Keratinocyte (primary cell): ENCODE measurements at regions not wholly inside any gene's neighbourhood (a gene's known extent, or its start where the extent isn't known, plus 50 kb on each side); places are given as distances from the start of the nearest gene placed in this dataset.

Experiments
- DNase-seq: peaks from one replicate; pipeline ENCODE4 v3.0.0-alpha.2; 2011; ENCODE audit warnings: low read depth, missing footprints, low spot score
- FAIRE-seq: peaks from 2 replicates; lab custom pipeline; 2011; peaks lifted over from hg19 to GRCh38; lab: Jason Lieb, UNC
- H2AFZ ChIP-seq: 2 replicates; pipeline ENCODE4 v1.6.0; 2012; ENCODE audit warnings: low read length, control low read depth, inconsistent platforms; ENCODE audit not compliant: control insufficient read depth
- H3K27ac ChIP-seq: 2 replicates; pipeline ENCODE4 v1.5.1; 2011; ENCODE audit warnings: low read length; ENCODE audit not compliant: control insufficient read depth, insufficient read depth
- H3K27me3 ChIP-seq: 3 replicates; pipeline ENCODE4 v1.6.0; 2011; ENCODE audit warnings: low read length; ENCODE audit not compliant: control insufficient read depth, insufficient read depth; ENCODE audit errors: extremely low read depth
- H3K36me3 ChIP-seq, 2 experiments: 2 replicates in 1 of 2; 3 replicates in 1 of 2; pipeline ENCODE4 v1.5.1; 2011; ENCODE audit warnings: low read length in 2 of 2, mild to moderate bottlenecking in 1 of 2; ENCODE audit not compliant: control insufficient read depth in 2 of 2, insufficient read depth in 2 of 2; ENCODE audit errors: extremely low read depth in 1 of 2
- H3K4me1 ChIP-seq: 3 replicates; pipeline ENCODE4 v1.5.1; 2011; ENCODE audit warnings: low read length; ENCODE audit not compliant: control insufficient read depth, insufficient read depth; ENCODE audit errors: extremely low read depth
- H3K4me2 ChIP-seq: 3 replicates; pipeline ENCODE4 v1.6.0; 2011; ENCODE audit warnings: low read depth, low read length; ENCODE audit not compliant: control insufficient read depth, insufficient read depth; ENCODE audit errors: extremely low read depth
- H3K4me3 ChIP-seq, 3 experiments: fragments of 200-600 bp in 1 of 3; sonication (generic) in 1 of 3; 2 replicates in 2 of 3; 3 replicates in 1 of 3; pipeline ENCODE4 v1.5.1; 2011 to 2016; ENCODE audit warnings: low read length in 3 of 3, mild to moderate bottlenecking in 3 of 3, control low read depth in 2 of 3, inconsistent platforms in 1 of 3, low read depth in 1 of 3, mixed read lengths in 1 of 3, mixed run types in 1 of 3, moderate library complexity in 1 of 3; ENCODE audit not compliant: control insufficient read depth in 2 of 3, insufficient read depth in 2 of 3; ENCODE audit errors: extremely low read depth in 1 of 3
- H3K79me2 ChIP-seq: 2 replicates; pipeline ENCODE4 v1.6.0; 2012; ENCODE audit warnings: low read length; ENCODE audit not compliant: control insufficient read depth, insufficient read depth
- H3K9ac ChIP-seq: 3 replicates; pipeline ENCODE4 v1.6.0; 2011; ENCODE audit warnings: low read length; ENCODE audit not compliant: control insufficient read depth, insufficient read depth; ENCODE audit errors: extremely low read depth
- H3K9me1 ChIP-seq: 3 replicates; pipeline ENCODE4 v1.6.0; 2011; ENCODE audit warnings: low read length; ENCODE audit not compliant: control insufficient read depth, insufficient read depth; ENCODE audit errors: extremely low read depth
- H3K9me3 ChIP-seq: 2 replicates; pipeline ENCODE4 v1.5.1; 2012; ENCODE audit warnings: low read depth, low read length; ENCODE audit not compliant: control insufficient read depth
- H4K20me1 ChIP-seq: 3 replicates; pipeline ENCODE4 v1.6.0; 2011; ENCODE audit warnings: low read length; ENCODE audit not compliant: control insufficient read depth, insufficient read depth; ENCODE audit errors: extremely low read depth
- CTCF ChIP-seq, 3 experiments: IDR thresholded peaks in 1 of 3; conservative IDR thresholded peaks in 1 of 3; optimal IDR thresholded peaks in 1 of 3; 2 replicates in 2 of 3; 3 replicates in 1 of 3; pipeline versions ENCODE3 to v1.5.1; 2011; ENCODE audit warnings: low read length in 3 of 3, mild to moderate bottlenecking in 3 of 3, moderate library complexity in 2 of 3, control low read depth in 1 of 3, inconsistent platforms in 1 of 3; ENCODE audit not compliant: insufficient read depth in 2 of 3; ENCODE audit errors: extremely low read depth in 1 of 3
- EZH2 ChIP-seq: IDR thresholded peaks from one replicate; pipeline ENCODE4 v1.6.1; 2012; ENCODE audit warnings: inconsistent platforms, mild to moderate bottlenecking, low read length, moderate library complexity
- dilution Hi-C: fragments of 300-500 bp; cut with MboI; formaldehyde crosslinking; loops from one replicate; pipeline ENCODE4 v1.7.0; 2020; ENCODE audit warnings: low sequenced_read_pairs; ENCODE audit not compliant: extremely low pct_ligation_motif_present

DNA sequence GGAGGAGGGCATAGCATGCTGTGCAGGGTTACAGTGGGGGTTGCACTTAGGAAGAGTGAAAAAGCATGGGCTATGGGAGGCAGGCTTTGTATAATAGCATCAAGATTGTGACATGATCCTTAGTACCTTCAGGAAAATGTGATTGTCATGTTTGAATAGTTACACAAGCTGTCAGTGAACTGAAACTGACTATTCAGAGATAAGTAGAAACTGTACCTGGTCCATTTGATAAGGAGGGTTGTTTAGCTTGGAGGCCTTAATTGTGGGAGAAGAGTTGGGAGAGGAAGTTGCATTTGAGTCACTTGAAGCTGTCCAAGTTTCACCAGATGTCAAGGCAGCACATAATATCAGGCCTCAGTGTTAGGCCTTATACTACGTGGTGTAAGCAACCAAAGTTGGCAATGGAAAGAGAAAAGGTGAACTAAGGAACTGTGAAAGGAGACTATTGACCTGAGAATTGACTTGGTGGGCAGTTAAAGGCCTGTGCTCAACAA, 85.0 kb downstream of the TEX13C start:
- FAIRE-seq (no peak), DNase-seq (no peak)
- no peaks in the 10 kb centered on the region for H4K20me1 ChIP-seq
- dilution Hi-C loops, result no loop called here
- no peaks in the 10 kb centered on the region for H3K9me3 ChIP-seq
- H3K4me3 ChIP-seq, result no peak overlapping the region
- no peaks in the 10 kb centered on the region for H3K79me2 ChIP-seq
- H3K9ac ChIP-seq, result no peak overlapping the region
- no peaks in the 10 kb centered on the region for H3K4me1 ChIP-seq
- no peak overlapping the region for H3K27ac ChIP-seq
- no peaks in the 10 kb centered on the region for H3K36me3 ChIP-seq
- no peak overlapping the region for H3K4me2 ChIP-seq
- no peaks in the 10 kb centered on the region for H3K9me1 ChIP-seq
- no peak overlapping the region for H2AFZ ChIP-seq
- H3K27me3 ChIP-seq, result no peaks in the 10 kb centered on the region
- TF ChIP-seq CTCF (optimal IDR thresholded peaks at IDR 0.05 in 1 of 3, IDR thresholded peaks at IDR 0.05 in 1 of 3, conservative IDR thresholded peaks at IDR 0.05 in 1 of 3; ENCODE audit: extremely low read depth in 1 of 3, insufficient read depth in 2 of 3, low read length in 3 of 3), result no peak
- no peak for TF ChIP-seq EZH2

DNA sequence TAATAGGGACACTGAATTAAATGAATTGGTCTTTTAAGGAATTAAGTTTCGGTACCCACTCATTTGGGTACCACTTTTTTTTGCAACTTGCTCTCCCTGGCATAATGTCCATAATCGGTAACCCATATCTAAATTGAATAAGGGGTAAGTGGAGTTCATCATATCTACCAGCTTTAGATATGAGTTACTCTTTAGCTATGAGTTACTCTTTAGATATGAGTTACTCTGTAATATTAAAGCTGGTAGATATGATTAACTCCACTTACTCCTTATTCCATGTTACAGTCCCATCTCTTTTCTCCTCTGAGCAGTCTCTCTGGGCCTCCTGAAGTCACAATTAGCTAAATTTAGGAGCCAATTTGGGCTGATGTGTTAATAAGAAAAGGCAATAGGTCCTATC, 85.7 kb downstream of the TEX13C start:
- FAIRE-seq (no peak), DNase-seq (no peak)
- Histone ChIP-seq H3K36me3 (no peaks in the 10 kb centered on the region), H3K9me1 (no peaks in the 10 kb centered on the region), H3K9me3 (no peaks in the 10 kb centered on the region), H3K4me1 (no peaks in the 10 kb centered on the region), H3K79me2 (no peaks in the 10 kb centered on the region), H4K20me1 (no peaks in the 10 kb centered on the region), H3K27ac (no peak overlapping the region), H3K9ac (no peak overlapping the region), H3K27me3 (no peaks in the 10 kb centered on the region), H3K4me2 (no peak overlapping the region), H2AFZ (no peak overlapping the region), H3K4me3 (no peak overlapping the region)
- dilution Hi-C loops, result no loop called here
- no peak for TF ChIP-seq EZH2
- TF ChIP-seq CTCF (optimal IDR thresholded peaks at IDR 0.05 in 1 of 3, IDR thresholded peaks at IDR 0.05 in 1 of 3, conservative IDR thresholded peaks at IDR 0.05 in 1 of 3; ENCODE audit: extremely low read depth in 1 of 3, insufficient read depth in 2 of 3, low read length in 3 of 3), result no peak
